Natural killer cell (primary cell): ENCODE measurements at regions not wholly inside any gene's neighbourhood (a gene's known extent, or its start where the extent isn't known, plus 50 kb on each side); places are given as distances from the start of the nearest gene placed in this dataset.

Source experiments
- ATAC-seq, 3 donors: fragments of 150-1000 bp in 2 of 3; fragments of 200-7000 bp in 1 of 3; cut with Tn5 transposase; 1 replicate in 1 of 3; 2 replicates in 2 of 3; pipeline ENCODE4 v1.10.0; 2021; ENCODE audit warnings: mild to moderate bottlenecking in 2 of 3, moderate library complexity in 2 of 3
- DNase-seq, 2 donors: peaks; one replicate each; pipeline versions ENCODE4 v3.0.0 to v3.0.0-alpha.2; 2013 to 2021; ENCODE audit warnings: mixed read lengths in 1 of 2
- H3K27ac ChIP-seq: one replicate; pipeline ENCODE4 v1.5.1; 2013; ENCODE audit warnings: mild to moderate bottlenecking, low read length
- H3K27me3 ChIP-seq: one replicate; pipeline ENCODE4 v1.6.1; 2013; ENCODE audit warnings: low read length; ENCODE audit not compliant: control insufficient read depth, insufficient read depth
- H3K36me3 ChIP-seq: one replicate; pipeline ENCODE4 v1.6.1; 2013; ENCODE audit warnings: low read length; ENCODE audit not compliant: control insufficient read depth, insufficient read depth
- H3K4me1 ChIP-seq: one replicate; pipeline ENCODE4 v1.6.1; 2013; ENCODE audit warnings: low read length; ENCODE audit not compliant: control insufficient read depth, insufficient read depth
- H3K4me3 ChIP-seq: one replicate; pipeline ENCODE4 v1.5.1; 2013; ENCODE audit warnings: low read length
- H3K9me3 ChIP-seq: one replicate; pipeline ENCODE4 v1.6.1; 2013; ENCODE audit warnings: low read length; ENCODE audit not compliant: control insufficient read depth, insufficient read depth
- H3K27ac Mint-ChIP-seq, 2 donors: one replicate each; pipeline ENCODE4 v1.8.0; 2022; ENCODE audit warnings: mild to moderate bottlenecking in 2 of 2, mixed read lengths in 2 of 2, moderate library complexity in 1 of 2
- H3K27me3 Mint-ChIP-seq, 2 donors: one replicate each; pipeline ENCODE4 v1.8.0; 2022; ENCODE audit warnings: low read depth in 2 of 2, mixed read lengths in 2 of 2
- H3K36me3 Mint-ChIP-seq: one replicate; pipeline ENCODE4 v1.8.0; 2022; ENCODE audit warnings: mixed read lengths
- H3K4me1 Mint-ChIP-seq, 2 donors: one replicate each; pipeline ENCODE4 v1.8.0; 2022; ENCODE audit warnings: mixed read lengths in 2 of 2
- H3K4me3 Mint-ChIP-seq: one replicate; pipeline ENCODE4 v1.8.0; 2022; ENCODE audit warnings: mild to moderate bottlenecking, moderate library complexity, mixed read lengths
- H3K9me3 Mint-ChIP-seq, 2 donors: one replicate each; pipeline ENCODE4 v1.8.0; 2022; ENCODE audit warnings: mixed read lengths in 2 of 2
- CTCF ChIP-seq: fragments of 200-600 bp; IDR thresholded peaks from one replicate; pipeline ENCODE4 v1.8.0; 2022; ENCODE audit warnings: antibody characterized with exemption
- WGBS: methylation state at CpG from one replicate; pipeline ENCODE4 v1.1.7; 2013; ENCODE audit warnings: missing lambda C conversion rate; ENCODE audit not compliant: insufficient coverage; 5-methylcytosine and 5-hydroxymethylcytosine counted together
- intact Hi-C: fragments of 100-400 bp; cut with micrococcal nuclease; formaldehyde crosslinking; loops from one replicate; pipeline ENCODE4 v1.14.2; 2022

- Mint-ChIP-seq H3K36me3 (no peaks in the 10 kb centered on the region), H3K4me3 (peak overlapping the region; percentile 73), H3K27ac (peak overlapping the region; percentile 63 to 75), H3K9me3 (peaks cover 0 to 2% of the 10 kb centered on the region in 2 donors), H3K27me3 (no peaks in the 10 kb centered on the region), H3K4me1 (peaks cover 65 to 68% of the 10 kb centered on the region in 2 donors)
- no peaks in the 10 kb centered on the region for H3K9me3 ChIP-seq
- H3K4me3 ChIP-seq: no peak overlapping the region
- no peaks in the 10 kb centered on the region for H3K27me3 ChIP-seq
- no peaks in the 10 kb centered on the region for H3K36me3 ChIP-seq
- no peak overlapping the region for H3K27ac ChIP-seq
- WGBS: 59% methylated on average over 2 of the region's 2 CpGs
- DNase-seq (peak in 1 of 2 donors; percentile 5), ATAC-seq (peak; percentile 48 to 70 (median 60))
- intact Hi-C loops: no loop called here
- H3K4me1 ChIP-seq: peaks cover 34% of the 10 kb centered on the region
- no peak for TF ChIP-seq CTCF
Observed at GRCh38 chr10:120689777-120690529, 161.2 kb upstream of the WDR11 start.

GRCh38 chr10:120691625-120692024, 159.5 kb upstream of the WDR11 start:
- H3K4me3 Mint-ChIP-seq: peak overlapping the region; percentile 67
- peaks cover 24% of the 10 kb centered on the region for H3K4me1 ChIP-seq
- no peaks in the 10 kb centered on the region for H3K27me3 ChIP-seq
- peaks cover 0 to 2% of the 10 kb centered on the region in 2 donors for H3K9me3 Mint-ChIP-seq
- no peaks in the 10 kb centered on the region for H3K27me3 Mint-ChIP-seq
- no peak for TF ChIP-seq CTCF
- peaks cover 9% of the 10 kb centered on the region for H3K36me3 Mint-ChIP-seq
- peak in 1 of 2 donors; percentile 12 for DNase-seq
- peak; percentile 58 to 68 (median 66) for ATAC-seq
- peak overlapping the region; percentile 63 to 77 for H3K27ac Mint-ChIP-seq
- no peak overlapping the region for H3K4me3 ChIP-seq
- 39% methylated on average over 3 of the region's 3 CpGs for WGBS
- H3K4me1 Mint-ChIP-seq: peaks cover 50 to 51% of the 10 kb centered on the region in 2 donors
- no peaks in the 10 kb centered on the region for H3K36me3 ChIP-seq
- no peak overlapping the region for H3K27ac ChIP-seq
- intact Hi-C loops: no loop called here
- H3K9me3 ChIP-seq: no peaks in the 10 kb centered on the region

- peaks cover 11 to 17% of the 10 kb centered on the region in 2 donors for H3K27me3 Mint-ChIP-seq
- H3K27me3 ChIP-seq: peaks cover 3% of the 10 kb centered on the region
- H3K9me3 Mint-ChIP-seq: peaks cover 10 to 12% of the 10 kb centered on the region in 2 donors
- peaks cover 36% of the 10 kb centered on the region for H3K36me3 Mint-ChIP-seq
- ATAC-seq (peak in 1 of 3 donors; percentile 57), DNase-seq (no peak)
- TF ChIP-seq CTCF: no peak
- H3K4me1 Mint-ChIP-seq: no peaks in the 10 kb centered on the region
- H3K9me3 ChIP-seq: peaks cover 6% of the 10 kb centered on the region
- H3K4me3 ChIP-seq: no peak overlapping the region
- no peak overlapping the region for H3K27ac ChIP-seq
- 93% methylated on average over 1 of the region's 2 CpGs for WGBS
- intact Hi-C loops: no loop called here
- no peaks in the 10 kb centered on the region for H3K36me3 ChIP-seq
- no peaks in the 10 kb centered on the region for H3K4me1 ChIP-seq
- H3K27ac Mint-ChIP-seq: no peak overlapping the region
- no peak overlapping the region for H3K4me3 Mint-ChIP-seq
Observed at GRCh38 chr10:120700426-120700825, 150.7 kb upstream of the WDR11 start.

DNA sequence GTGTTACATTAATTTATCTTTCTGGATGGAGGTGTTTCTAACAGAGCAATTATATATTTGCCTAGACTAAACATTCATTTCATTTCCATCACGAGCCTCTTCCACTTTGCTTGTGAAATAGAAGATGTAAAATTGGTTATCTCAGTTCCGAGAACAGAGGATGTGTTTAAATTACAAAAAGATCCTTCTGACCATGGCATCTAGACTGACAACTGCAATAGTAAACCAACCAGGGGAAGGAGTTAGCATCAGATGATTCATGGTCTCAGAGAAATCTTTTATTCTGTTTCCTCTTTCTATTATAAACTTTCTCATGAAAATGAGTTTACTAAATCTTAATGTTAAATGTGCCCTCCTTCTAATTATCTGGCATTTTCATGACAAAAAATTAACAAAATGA, 149.8 kb upstream of the WDR11 start:
- Histone ChIP-seq H3K36me3 (no peaks in the 10 kb centered on the region), H3K27me3 (peaks cover 3% of the 10 kb centered on the region), H3K4me1 (no peaks in the 10 kb centered on the region), H3K4me3 (no peak overlapping the region), H3K9me3 (peaks cover 6% of the 10 kb centered on the region), H3K27ac (no peak overlapping the region)
- no peak for TF ChIP-seq CTCF
- no CpG with 5 or more reads among the region's 2 CpGs for WGBS
- H3K9me3 Mint-ChIP-seq: peaks cover 10 to 12% of the 10 kb centered on the region in 2 donors
- ATAC-seq: peak in 1 of 3 donors; percentile 40
- H3K36me3 Mint-ChIP-seq: peaks cover 29% of the 10 kb centered on the region
- H3K27ac Mint-ChIP-seq: no peak overlapping the region
- no peaks in the 10 kb centered on the region for H3K4me1 Mint-ChIP-seq
- H3K4me3 Mint-ChIP-seq: no peak overlapping the region
- no peak for DNase-seq
- H3K27me3 Mint-ChIP-seq: peaks cover 11 to 17% of the 10 kb centered on the region in 2 donors
- intact Hi-C loops: no loop called here
